Body of pancreas (tissue), 4 donors: ENCODE measurements at regions not wholly inside any gene's neighbourhood (a gene's known extent, or its start where the extent isn't known, plus 50 kb on each side); places are given as distances from the start of the nearest gene placed in this dataset.

Experiments used
- CTCF ChIP-seq, 7 experiments: fragments of 450-650 bp in 4 of 7; fragments of 200-600 bp in 3 of 7; sonication (generic) in 3 of 7; IDR thresholded peaks; one replicate each; pipeline ENCODE4 v1.5.1; 2016 to 2019; ENCODE audit warnings: antibody characterized with exemption in 7 of 7
- POLR2A ChIP-seq, 3 donors: fragments of 450-650 bp; IDR thresholded peaks; one replicate each; pipeline ENCODE4 v1.6.1; 2016; ENCODE audit warnings: antibody characterized with exemption in 3 of 3, mild to moderate bottlenecking in 2 of 3

GRCh38 chr5:130502702-130503101 is 598.4 kb downstream of the CHSY3 start:
- TF ChIP-seq CTCF (IDR thresholded peaks at IDR 0.05) (no peak), POLR2A (IDR thresholded peaks at IDR 0.05) (no peak)
